ENCODE measurements at regions not wholly inside any gene's neighbourhood (a gene's known extent, or its start where the extent isn't known, plus 50 kb on each side); places are given as distances from the start of the nearest gene placed in this dataset.

DNA sequence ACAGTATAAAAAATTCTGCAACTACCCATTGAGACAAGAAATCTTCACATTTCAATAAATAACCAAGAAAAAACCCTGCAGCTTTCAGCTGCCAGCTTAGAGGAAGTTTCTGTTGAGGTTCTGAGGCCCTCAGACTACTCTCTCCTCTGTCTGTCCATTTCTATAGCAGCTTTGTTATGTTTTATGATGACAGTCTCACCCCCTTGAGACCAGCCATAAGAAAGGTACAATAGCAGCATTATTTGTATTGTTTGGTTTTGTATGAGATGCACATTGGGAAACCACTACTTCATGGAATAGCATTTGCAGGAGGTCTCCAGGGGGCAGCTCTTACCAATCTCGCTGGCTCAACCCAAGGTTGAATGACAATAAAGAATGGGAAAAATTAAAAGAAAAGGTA is 334.6 kb upstream of the VRK2 start:
- Mint-ChIP-seq H3K27ac (no peak overlapping the region), H3K27me3 (ENCODE audit: insufficient read depth, low read depth) (no peaks in the 10 kb centered on the region)
- TF ChIP-seq EZH2 (IDR thresholded peaks at IDR 0.05) = no peak

DNA sequence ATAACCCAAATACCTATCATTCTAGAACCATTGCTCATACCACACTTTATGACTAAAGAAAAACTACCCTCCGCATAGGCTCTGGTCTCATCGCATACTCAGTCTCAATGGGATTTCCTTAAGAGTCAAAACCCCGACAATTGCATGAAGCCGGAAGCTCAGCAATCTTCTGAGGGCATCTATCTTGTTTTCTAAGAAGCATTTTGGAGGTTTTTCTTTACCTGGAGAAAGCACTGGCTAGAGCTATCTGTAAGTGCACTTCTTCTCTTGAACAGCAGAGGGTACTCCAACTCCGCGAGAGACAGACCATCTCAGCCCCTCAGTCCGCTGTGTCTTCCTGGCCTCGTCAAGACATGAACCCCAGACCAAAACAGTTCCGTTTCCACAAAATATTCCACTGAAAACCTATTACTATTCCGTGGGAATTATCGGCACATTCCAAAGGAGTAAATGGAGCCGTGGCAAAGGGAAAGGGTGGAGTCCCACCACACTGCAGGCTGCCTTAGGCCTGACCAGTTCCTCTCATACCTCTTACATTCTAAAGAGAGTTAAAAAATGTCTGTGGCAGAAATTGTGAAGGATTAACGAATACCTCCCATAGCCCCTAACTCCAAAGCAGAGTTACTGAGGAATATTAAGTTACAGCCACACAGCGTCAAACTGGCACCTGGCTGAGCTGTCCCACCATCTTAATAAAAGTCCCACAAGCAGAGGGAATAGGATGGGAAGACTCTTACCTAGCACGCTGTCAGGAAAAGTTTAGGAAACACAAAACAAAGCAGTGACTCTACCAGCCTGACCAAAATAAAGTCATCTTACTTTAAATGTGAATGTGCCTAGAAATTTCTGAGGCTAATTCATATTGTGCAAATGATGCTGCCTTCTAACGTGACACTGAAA is 325.6 kb upstream of the VRK2 start:
- peak overlapping the region; percentile 97 for H2AFZ ChIP-seq (replicated peaks)
- H3K4me3 Mint-ChIP-seq = peak overlapping the region; percentile 9
- no peaks in the 10 kb centered on the region for H3K27me3 Mint-ChIP-seq (ENCODE audit: insufficient read depth, low read depth)
- no peaks in the 10 kb centered on the region for H3K36me3 Mint-ChIP-seq
- no peaks in the 10 kb centered on the region for H3K9me3 ChIP-seq (ENCODE audit: low read depth)
- H3K27me3 ChIP-seq = no peaks in the 10 kb centered on the region
- no peaks in the 10 kb centered on the region for H3K36me3 ChIP-seq
- H3K4me2 ChIP-seq = peak overlapping the region; percentile 52
- H3K9me3 Mint-ChIP-seq = no peaks in the 10 kb centered on the region
- H3K79me2 ChIP-seq (ENCODE audit: low read depth) = no peaks in the 10 kb centered on the region
- peaks cover 19% of the 10 kb centered on the region for H3K4me1 Mint-ChIP-seq
- H3K27ac Mint-ChIP-seq = peak overlapping the region; percentile 26
- peaks cover 17% of the 10 kb centered on the region for H3K4me1 ChIP-seq
- peaks cover 8% of the 10 kb centered on the region for H3F3A ChIP-seq (ENCODE audit: low read depth)
- TF ChIP-seq, protein P1, sequence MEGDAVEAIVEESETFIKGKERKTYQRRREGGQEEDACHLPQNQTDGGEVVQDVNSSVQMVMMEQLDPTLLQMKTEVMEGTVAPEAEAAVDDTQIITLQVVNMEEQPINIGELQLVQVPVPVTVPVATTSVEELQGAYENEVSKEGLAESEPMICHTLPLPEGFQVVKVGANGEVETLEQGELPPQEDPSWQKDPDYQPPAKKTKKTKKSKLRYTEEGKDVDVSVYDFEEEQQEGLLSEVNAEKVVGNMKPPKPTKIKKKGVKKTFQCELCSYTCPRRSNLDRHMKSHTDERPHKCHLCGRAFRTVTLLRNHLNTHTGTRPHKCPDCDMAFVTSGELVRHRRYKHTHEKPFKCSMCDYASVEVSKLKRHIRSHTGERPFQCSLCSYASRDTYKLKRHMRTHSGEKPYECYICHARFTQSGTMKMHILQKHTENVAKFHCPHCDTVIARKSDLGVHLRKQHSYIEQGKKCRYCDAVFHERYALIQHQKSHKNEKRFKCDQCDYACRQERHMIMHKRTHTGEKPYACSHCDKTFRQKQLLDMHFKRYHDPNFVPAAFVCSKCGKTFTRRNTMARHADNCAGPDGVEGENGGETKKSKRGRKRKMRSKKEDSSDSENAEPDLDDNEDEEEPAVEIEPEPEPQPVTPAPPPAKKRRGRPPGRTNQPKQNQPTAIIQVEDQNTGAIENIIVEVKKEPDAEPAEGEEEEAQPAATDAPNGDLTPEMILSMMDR (IDR thresholded peaks at IDR 0.05) = peak; percentile 90
- TF ChIP-seq EZH2phosphoT487 (IDR thresholded peaks at IDR 0.05) = no peak
- H3K9ac ChIP-seq = no peak overlapping the region
- peak; percentile 77 for DNase-seq (ENCODE audit: low spot score)
- peak overlapping the region; percentile 11 for H3K4me3 ChIP-seq
- no peaks in the 10 kb centered on the region for H4K20me1 ChIP-seq (ENCODE audit: low read depth)
- no peak overlapping the region for H3K27ac ChIP-seq

More for the DNA sequence above, 334.6 kb upstream of the VRK2 start:
- H3K4me2 ChIP-seq = peak overlapping the region; percentile 57
- no peaks in the 10 kb centered on the region for H3K79me2 ChIP-seq (ENCODE audit: low read depth)
- Mint-ChIP-seq H3K4me3 (no peak overlapping the region), H3K9me3 (no peaks in the 10 kb centered on the region), H3K36me3 (no peaks in the 10 kb centered on the region), H3K4me1 (peaks cover 22% of the 10 kb centered on the region)
- H2AFZ ChIP-seq (replicated peaks) = no peak overlapping the region
- DNase-seq (ENCODE audit: low spot score) = peak; percentile 3
- no peaks in the 10 kb centered on the region for H3K36me3 ChIP-seq
- H3K9ac ChIP-seq = no peak overlapping the region
- no peaks in the 10 kb centered on the region for H4K20me1 ChIP-seq (ENCODE audit: low read depth)
- no peak overlapping the region for H3K27ac ChIP-seq
- H3K4me3 ChIP-seq = no peak overlapping the region
- H3K4me1 ChIP-seq = peaks cover 35% of the 10 kb centered on the region
- H3F3A ChIP-seq (ENCODE audit: low read depth) = peaks cover 3% of the 10 kb centered on the region
- H3K27me3 ChIP-seq = no peaks in the 10 kb centered on the region
- no peaks in the 10 kb centered on the region for H3K9me3 ChIP-seq (ENCODE audit: low read depth)

DNA sequence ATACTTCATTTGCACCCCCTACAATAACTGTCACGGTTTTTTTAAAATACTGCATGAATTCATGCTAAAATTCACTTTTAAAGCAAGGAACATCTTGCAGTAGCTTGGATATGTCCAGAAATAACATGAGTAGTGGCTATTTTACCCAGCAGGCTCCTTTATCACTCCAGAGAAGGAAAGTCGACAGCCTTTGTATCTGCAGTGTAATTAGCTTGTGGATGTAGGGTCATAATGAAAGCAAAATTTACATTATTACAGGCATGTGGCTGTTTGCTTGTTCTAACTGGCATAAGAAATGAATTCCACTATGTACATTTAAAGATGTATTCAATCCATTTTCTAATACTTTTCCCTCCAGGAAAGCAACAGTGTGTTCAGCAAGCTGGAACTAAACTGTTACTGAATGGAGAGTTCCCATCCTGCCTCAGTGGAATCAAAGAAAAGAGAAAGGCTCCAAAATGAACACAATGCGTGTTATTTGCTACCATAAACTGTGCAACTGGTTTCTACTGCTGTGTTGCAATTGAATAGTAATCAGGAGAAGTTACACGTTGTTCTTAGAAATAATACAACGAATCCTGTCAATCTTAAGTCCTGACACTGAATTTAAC is 321.2 kb upstream of the VRK2 start:
- Mint-ChIP-seq H3K9me3 (no peaks in the 10 kb centered on the region), H3K4me3 (no peak overlapping the region), H3K36me3 (no peaks in the 10 kb centered on the region), H3K4me1 (peaks cover 23% of the 10 kb centered on the region), H3K27ac (no peak overlapping the region), H3K27me3 (ENCODE audit: insufficient read depth, low read depth) (no peaks in the 10 kb centered on the region)
- no peaks in the 10 kb centered on the region for H3K79me2 ChIP-seq (ENCODE audit: low read depth)
- H3K27ac ChIP-seq = no peak overlapping the region
- H3K4me3 ChIP-seq = no peak overlapping the region
- peak overlapping the region; percentile 4 for H3K4me2 ChIP-seq
- DNase-seq (ENCODE audit: low spot score) = peak; percentile 7
- no peaks in the 10 kb centered on the region for H4K20me1 ChIP-seq (ENCODE audit: low read depth)
- H3K36me3 ChIP-seq = no peaks in the 10 kb centered on the region
- no peaks in the 10 kb centered on the region for H3K9me3 ChIP-seq (ENCODE audit: low read depth)
- peaks cover 17% of the 10 kb centered on the region for H3K4me1 ChIP-seq
- TF ChIP-seq EZH2phosphoT487 (IDR thresholded peaks at IDR 0.05) (no peak), EZH2 (IDR thresholded peaks at IDR 0.05) (no peak)
- TF ChIP-seq, protein P1 (IDR thresholded peaks at IDR 0.05) = no peak
- peak overlapping the region; percentile 35 for H2AFZ ChIP-seq (replicated peaks)
- peaks cover 8% of the 10 kb centered on the region for H3F3A ChIP-seq (ENCODE audit: low read depth)
- no peaks in the 10 kb centered on the region for H3K27me3 ChIP-seq
- H3K9ac ChIP-seq = no peak overlapping the region

DNA sequence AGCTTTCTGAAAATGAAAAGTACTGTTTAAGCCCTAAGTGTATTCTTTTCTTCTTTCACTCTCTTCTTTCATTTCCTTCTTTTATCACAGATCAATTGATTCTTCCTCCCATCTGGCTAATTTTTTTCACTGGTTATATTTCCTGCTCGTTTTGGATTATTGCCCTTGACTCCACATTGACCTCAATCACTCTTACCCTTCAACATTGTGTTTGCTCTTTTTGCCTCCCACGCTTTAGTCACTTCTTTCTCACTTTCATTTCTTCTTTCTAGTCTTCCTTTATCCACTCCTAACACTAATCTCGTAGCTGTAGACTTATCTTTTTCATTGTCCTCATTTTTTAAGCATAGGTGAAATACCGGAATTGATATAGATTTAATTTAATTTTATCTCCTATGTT is 320.3 kb upstream of the VRK2 start:
- peaks cover 13% of the 10 kb centered on the region for H3K4me1 ChIP-seq
- no peaks in the 10 kb centered on the region for H3K9me3 ChIP-seq (ENCODE audit: low read depth)
- Mint-ChIP-seq H3K9me3 (no peaks in the 10 kb centered on the region), H3K27me3 (ENCODE audit: insufficient read depth, low read depth) (no peaks in the 10 kb centered on the region), H3K36me3 (no peaks in the 10 kb centered on the region), H3K4me3 (no peak overlapping the region), H3K4me1 (peaks cover 16% of the 10 kb centered on the region), H3K27ac (no peak overlapping the region)
- no peaks in the 10 kb centered on the region for H3K27me3 ChIP-seq
- H3F3A ChIP-seq (ENCODE audit: low read depth) = peaks cover 5% of the 10 kb centered on the region
- no peaks in the 10 kb centered on the region for H3K36me3 ChIP-seq
- H4K20me1 ChIP-seq (ENCODE audit: low read depth) = no peaks in the 10 kb centered on the region
- TF ChIP-seq EZH2phosphoT487 (IDR thresholded peaks at IDR 0.05) (no peak), EZH2 (IDR thresholded peaks at IDR 0.05) (no peak)
- TF ChIP-seq, protein P1 (IDR thresholded peaks at IDR 0.05) = no peak
- H2AFZ ChIP-seq (replicated peaks) = no peak overlapping the region
- H3K4me3 ChIP-seq = no peak overlapping the region
- H3K4me2 ChIP-seq = no peak overlapping the region
- H3K79me2 ChIP-seq (ENCODE audit: low read depth) = no peaks in the 10 kb centered on the region
- no peak for DNase-seq (ENCODE audit: low spot score)
- no peak overlapping the region for H3K27ac ChIP-seq
- no peak overlapping the region for H3K9ac ChIP-seq
